ENCODE measurements at regions not wholly inside any gene's neighbourhood (a gene's known extent, or its start where the extent isn't known, plus 50 kb on each side); places are given as distances from the start of the nearest gene placed in this dataset.

DNA sequence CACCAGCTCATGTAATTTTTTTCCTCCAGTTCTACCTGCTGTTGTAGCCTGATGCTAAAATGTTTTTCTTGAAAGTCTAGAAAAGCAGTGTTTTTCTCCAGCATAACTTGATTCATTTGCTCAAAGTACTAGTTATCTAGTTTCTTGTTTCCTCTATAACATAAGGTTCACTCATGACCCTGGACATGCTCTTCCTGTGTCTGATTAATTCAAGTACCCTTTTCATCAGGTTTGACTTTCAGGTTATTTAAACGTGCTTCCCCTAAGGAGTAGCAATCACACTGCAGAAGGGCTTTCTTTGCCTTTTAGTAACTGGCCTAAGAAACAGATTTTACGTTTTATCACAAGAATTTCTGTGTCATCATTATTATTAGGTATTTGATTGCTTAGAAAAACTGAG lies 66.8 kb upstream of the EGFL6 start (continued):
- TF ChIP-seq, protein P1, sequence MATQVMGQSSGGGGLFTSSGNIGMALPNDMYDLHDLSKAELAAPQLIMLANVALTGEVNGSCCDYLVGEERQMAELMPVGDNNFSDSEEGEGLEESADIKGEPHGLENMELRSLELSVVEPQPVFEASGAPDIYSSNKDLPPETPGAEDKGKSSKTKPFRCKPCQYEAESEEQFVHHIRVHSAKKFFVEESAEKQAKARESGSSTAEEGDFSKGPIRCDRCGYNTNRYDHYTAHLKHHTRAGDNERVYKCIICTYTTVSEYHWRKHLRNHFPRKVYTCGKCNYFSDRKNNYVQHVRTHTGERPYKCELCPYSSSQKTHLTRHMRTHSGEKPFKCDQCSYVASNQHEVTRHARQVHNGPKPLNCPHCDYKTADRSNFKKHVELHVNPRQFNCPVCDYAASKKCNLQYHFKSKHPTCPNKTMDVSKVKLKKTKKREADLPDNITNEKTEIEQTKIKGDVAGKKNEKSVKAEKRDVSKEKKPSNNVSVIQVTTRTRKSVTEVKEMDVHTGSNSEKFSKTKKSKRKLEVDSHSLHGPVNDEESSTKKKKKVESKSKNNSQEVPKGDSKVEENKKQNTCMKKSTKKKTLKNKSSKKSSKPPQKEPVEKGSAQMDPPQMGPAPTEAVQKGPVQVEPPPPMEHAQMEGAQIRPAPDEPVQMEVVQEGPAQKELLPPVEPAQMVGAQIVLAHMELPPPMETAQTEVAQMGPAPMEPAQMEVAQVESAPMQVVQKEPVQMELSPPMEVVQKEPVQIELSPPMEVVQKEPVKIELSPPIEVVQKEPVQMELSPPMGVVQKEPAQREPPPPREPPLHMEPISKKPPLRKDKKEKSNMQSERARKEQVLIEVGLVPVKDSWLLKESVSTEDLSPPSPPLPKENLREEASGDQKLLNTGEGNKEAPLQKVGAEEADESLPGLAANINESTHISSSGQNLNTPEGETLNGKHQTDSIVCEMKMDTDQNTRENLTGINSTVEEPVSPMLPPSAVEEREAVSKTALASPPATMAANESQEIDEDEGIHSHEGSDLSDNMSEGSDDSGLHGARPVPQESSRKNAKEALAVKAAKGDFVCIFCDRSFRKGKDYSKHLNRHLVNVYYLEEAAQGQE (IDR thresholded peaks at IDR 0.05; ENCODE audit: low read depth), result no peak
- TF ChIP-seq POLR2AphosphoS5 (IDR thresholded peaks at IDR 0.05; ENCODE audit: low read depth, low read length) (no peak), JUND (IDR thresholded peaks at IDR 0.05) (no peak), ZNF274 (IDR thresholded peaks at IDR 0.05; ENCODE audit: low read depth, low read length) (no peak)

DNA sequence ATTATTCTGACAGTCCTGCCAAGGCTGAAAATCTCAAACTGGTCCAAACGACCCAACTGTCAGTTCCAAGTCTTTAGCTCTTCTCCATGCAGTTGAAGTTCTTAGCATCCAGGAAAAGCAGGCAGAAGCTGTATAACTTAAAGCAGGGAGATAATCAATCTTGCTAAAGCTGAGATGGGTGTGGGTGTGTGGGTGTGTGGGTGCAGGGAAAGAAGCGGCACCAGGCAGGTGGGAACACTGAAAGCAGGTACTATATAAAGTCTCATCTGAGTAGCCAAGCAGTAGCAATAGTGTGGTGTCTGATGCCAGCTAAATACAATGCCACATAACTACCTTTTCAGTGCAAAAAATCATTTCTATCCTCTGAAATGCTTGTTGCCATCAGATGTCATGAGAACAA lies 69.7 kb upstream of the EGFL6 start:
- intact Hi-C loops (cut with micrococcal nuclease), result no loop called here
- no peak for TF ChIP-seq RAD21 (IDR thresholded peaks at IDR 0.05; ENCODE audit: low read depth)
- TF ChIP-seq, protein P2, sequence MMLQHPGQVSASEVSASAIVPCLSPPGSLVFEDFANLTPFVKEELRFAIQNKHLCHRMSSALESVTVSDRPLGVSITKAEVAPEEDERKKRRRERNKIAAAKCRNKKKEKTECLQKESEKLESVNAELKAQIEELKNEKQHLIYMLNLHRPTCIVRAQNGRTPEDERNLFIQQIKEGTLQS (IDR thresholded peaks at IDR 0.05), result no peak
- no peak for TF ChIP-seq SIN3A (IDR thresholded peaks at IDR 0.05; ENCODE audit: low read depth)
- TF ChIP-seq SRF (IDR thresholded peaks at IDR 0.05; ENCODE audit: low read depth), result no peak
- TF ChIP-seq, protein P3, sequence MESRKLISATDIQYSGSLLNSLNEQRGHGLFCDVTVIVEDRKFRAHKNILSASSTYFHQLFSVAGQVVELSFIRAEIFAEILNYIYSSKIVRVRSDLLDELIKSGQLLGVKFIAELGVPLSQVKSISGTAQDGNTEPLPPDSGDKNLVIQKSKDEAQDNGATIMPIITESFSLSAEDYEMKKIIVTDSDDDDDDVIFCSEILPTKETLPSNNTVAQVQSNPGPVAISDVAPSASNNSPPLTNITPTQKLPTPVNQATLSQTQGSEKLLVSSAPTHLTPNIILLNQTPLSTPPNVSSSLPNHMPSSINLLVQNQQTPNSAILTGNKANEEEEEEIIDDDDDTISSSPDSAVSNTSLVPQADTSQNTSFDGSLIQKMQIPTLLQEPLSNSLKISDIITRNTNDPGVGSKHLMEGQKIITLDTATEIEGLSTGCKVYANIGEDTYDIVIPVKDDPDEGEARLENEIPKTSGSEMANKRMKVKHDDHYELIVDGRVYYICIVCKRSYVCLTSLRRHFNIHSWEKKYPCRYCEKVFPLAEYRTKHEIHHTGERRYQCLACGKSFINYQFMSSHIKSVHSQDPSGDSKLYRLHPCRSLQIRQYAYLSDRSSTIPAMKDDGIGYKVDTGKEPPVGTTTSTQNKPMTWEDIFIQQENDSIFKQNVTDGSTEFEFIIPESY (IDR thresholded peaks at IDR 0.05; ENCODE audit: extremely low read depth, insufficient replicate concordance, low read length), result no peak
- TF ChIP-seq CBX3 (IDR thresholded peaks at IDR 0.05; ENCODE audit: low read depth), result no peak
- no peak for TF ChIP-seq POLR2AphosphoS5 (IDR thresholded peaks at IDR 0.05; ENCODE audit: low read depth, low read length)
- no peak for TF ChIP-seq CEBPB (IDR thresholded peaks at IDR 0.05; ENCODE audit: low read depth)
- no peak for TF ChIP-seq JUND (IDR thresholded peaks at IDR 0.05)
- TF ChIP-seq EZH2 (IDR thresholded peaks at IDR 0.05), result no peak
- TF ChIP-seq ZNF274 (IDR thresholded peaks at IDR 0.05; ENCODE audit: low read depth, low read length), result no peak
- TF ChIP-seq POLR2A (IDR thresholded peaks at IDR 0.05; ENCODE audit: borderline replicate concordance, extremely low read depth, insufficient read depth, insufficient read length), result no peak
- TF ChIP-seq FOSL1 (IDR thresholded peaks at IDR 0.05; ENCODE audit: low read depth), result no peak
- TF ChIP-seq, protein P4, sequence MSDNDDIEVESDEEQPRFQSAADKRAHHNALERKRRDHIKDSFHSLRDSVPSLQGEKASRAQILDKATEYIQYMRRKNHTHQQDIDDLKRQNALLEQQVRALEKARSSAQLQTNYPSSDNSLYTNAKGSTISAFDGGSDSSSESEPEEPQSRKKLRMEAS (IDR thresholded peaks at IDR 0.05), result no peak
- no peak for TF ChIP-seq YY1 (IDR thresholded peaks at IDR 0.05; ENCODE audit: extremely low read depth, insufficient replicate concordance, low read depth, low read length)
- no peak for TF ChIP-seq SP1 (IDR thresholded peaks at IDR 0.05; ENCODE audit: low read depth)
- TF ChIP-seq, protein P5, sequence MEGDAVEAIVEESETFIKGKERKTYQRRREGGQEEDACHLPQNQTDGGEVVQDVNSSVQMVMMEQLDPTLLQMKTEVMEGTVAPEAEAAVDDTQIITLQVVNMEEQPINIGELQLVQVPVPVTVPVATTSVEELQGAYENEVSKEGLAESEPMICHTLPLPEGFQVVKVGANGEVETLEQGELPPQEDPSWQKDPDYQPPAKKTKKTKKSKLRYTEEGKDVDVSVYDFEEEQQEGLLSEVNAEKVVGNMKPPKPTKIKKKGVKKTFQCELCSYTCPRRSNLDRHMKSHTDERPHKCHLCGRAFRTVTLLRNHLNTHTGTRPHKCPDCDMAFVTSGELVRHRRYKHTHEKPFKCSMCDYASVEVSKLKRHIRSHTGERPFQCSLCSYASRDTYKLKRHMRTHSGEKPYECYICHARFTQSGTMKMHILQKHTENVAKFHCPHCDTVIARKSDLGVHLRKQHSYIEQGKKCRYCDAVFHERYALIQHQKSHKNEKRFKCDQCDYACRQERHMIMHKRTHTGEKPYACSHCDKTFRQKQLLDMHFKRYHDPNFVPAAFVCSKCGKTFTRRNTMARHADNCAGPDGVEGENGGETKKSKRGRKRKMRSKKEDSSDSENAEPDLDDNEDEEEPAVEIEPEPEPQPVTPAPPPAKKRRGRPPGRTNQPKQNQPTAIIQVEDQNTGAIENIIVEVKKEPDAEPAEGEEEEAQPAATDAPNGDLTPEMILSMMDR (IDR thresholded peaks at IDR 0.05 in 2 of 3, conservative IDR thresholded peaks at IDR 0.05 in 1 of 3; ENCODE audit: borderline replicate concordance in 1 of 3, insufficient read depth in 1 of 3, low read depth in 2 of 3, low read length in 2 of 3), result no peak
- TF ChIP-seq EZH2phosphoT487 (IDR thresholded peaks at IDR 0.05; ENCODE audit: borderline replicate concordance), result no peak

More for the DNA sequence above, 69.7 kb upstream of the EGFL6 start:
- Histone ChIP-seq H2AFZ (ENCODE audit: low read depth, low read length, poor library complexity, severe bottlenecking) (no peak overlapping the region), H3K4me2 (ENCODE audit: low read length) (no peak overlapping the region), H3K9me2 (ENCODE audit: insufficient read depth) (no peaks in the 10 kb centered on the region), H3K27me3 (ENCODE audit: insufficient read depth, low read length) (no peaks in the 10 kb centered on the region), H3K36me3 (ENCODE audit: control insufficient read depth in 1 of 2, insufficient read depth in 2 of 2, low read length in 2 of 2) (no peaks in the 10 kb centered on the region), H3K4me1 (ENCODE audit: control insufficient read depth in 1 of 2, insufficient read depth in 2 of 2, low read length in 2 of 2) (peaks cover 0 to 6% of the 10 kb centered on the region in 2 experiments; a peak in 2 of 4 replicates), H3K27ac (ENCODE audit: low read depth, low read length) (no peak overlapping the region), H3K9ac (ENCODE audit: low read length) (no peak overlapping the region), H3K4me3 (replicated peaks in 1 of 2; ENCODE audit: low read depth in 1 of 2, low read length in 2 of 2) (no peak overlapping the region), H4K20me1 (ENCODE audit: insufficient read depth) (no peaks in the 10 kb centered on the region), H3K9me3 (ENCODE audit: control insufficient read depth in 1 of 2, insufficient read depth in 1 of 2, low read depth in 1 of 2, low read length in 2 of 2) (no peaks in the 10 kb centered on the region), H3K79me2 (ENCODE audit: insufficient read depth, low read length) (no peaks in the 10 kb centered on the region)
- ChIA-PET CTCF (interaction anchor here (1.0 kb wide), 1 partner anchor 530 kb away, joined by 3 read pairs; the partner anchor contains the start of gene GEMIN8), RAD21 (ENCODE audit: low non-redundant PET in 1 of 2, low total read pairs in 2 of 2, uncharacterized antibody in 2 of 2, unreplicated experiment in 2 of 2) (no interaction called here), POLR2A (no interaction called here)
- DNase-seq (ENCODE audit: low read depth, low spot score), result no peak
- no peak for ATAC-seq
- BruUV-seq (replicated peaks), result no TSS peak
